Upper lobe of left lung (tissue), 6 donors: ENCODE measurements at regions not wholly inside any gene's neighbourhood (a gene's known extent, or its start where the extent isn't known, plus 50 kb on each side); places are given as distances from the start of the nearest gene placed in this dataset.
A peak's percentile ranks its signal among the peaks of the same experiment; 100 is the strongest.

ENCODE experiments used
- ATAC-seq, 2 donors: fragments of 200-7000 bp; cut with Tn5 transposase; one replicate each; pipeline ENCODE4 v1.9.1; 2022; ENCODE audit warnings: mild to moderate bottlenecking in 2 of 2, moderate library complexity in 2 of 2; ENCODE audit not compliant: low FRiP score in 2 of 2
- DNase-seq, 2 donors: peaks; one replicate each; pipeline ENCODE4 v3.0.0-alpha.2; 2019 to 2020
- H3K27ac ChIP-seq, 4 donors: fragments of 200-600 bp; sonication (generic); one replicate each; pipeline ENCODE4 v1.5.1; 2016 to 2019
- H3K27me3 ChIP-seq, 4 donors: fragments of 200-600 bp; sonication (generic); one replicate each; pipeline ENCODE4 v1.5.1; 2017 to 2019
- H3K36me3 ChIP-seq, 4 donors: fragments of 200-600 bp; sonication (generic); one replicate each; pipeline ENCODE4 v1.5.1; 2016 to 2019
- H3K4me1 ChIP-seq, 4 donors: fragments of 200-600 bp; sonication (generic); one replicate each; pipeline ENCODE4 v1.5.1; 2018 to 2019
- H3K4me3 ChIP-seq, 4 donors: fragments of 200-600 bp; sonication (generic); one replicate each; pipeline ENCODE4 v1.5.1; 2017 to 2019; ENCODE audit warnings: mild to moderate bottlenecking in 2 of 4, moderate library complexity in 1 of 4
- H3K9me3 ChIP-seq, 4 donors: fragments of 200-600 bp; sonication (generic); one replicate each; pipeline ENCODE4 v1.5.1; 2018 to 2019
- CTCF ChIP-seq, 6 experiments: fragments of 450-650 bp in 4 of 6; fragments of 200-600 bp in 2 of 6; sonication (generic) in 2 of 6; IDR thresholded peaks; one replicate each; pipeline ENCODE4 v1.5.1; 2016 to 2019; ENCODE audit warnings: antibody characterized with exemption in 6 of 6
- EP300 ChIP-seq, 4 donors: sonication (generic); formaldehyde crosslinking; IDR thresholded peaks; one replicate each; pipeline ENCODE4 v1.5.1; 2017; ENCODE audit warnings: antibody characterized with exemption in 4 of 4, control low read depth in 2 of 4
- POLR2A ChIP-seq, 4 donors: fragments of 450-650 bp; IDR thresholded peaks; one replicate each; pipeline ENCODE4 v1.5.1; 2016 to 2017; ENCODE audit warnings: antibody characterized with exemption in 4 of 4, mild to moderate bottlenecking in 2 of 4
- POLR2AphosphoS5 ChIP-seq, 2 donors: sonication (generic); formaldehyde crosslinking; IDR thresholded peaks; one replicate each; pipeline ENCODE4 v1.5.1; 2017; ENCODE audit warnings: antibody characterized with exemption in 2 of 2
- WGBS, 2 donors: methylation state at CpG; one replicate each; pipeline ENCODE4 v1.1.5; 2017 to 2018; 5-methylcytosine and 5-hydroxymethylcytosine counted together
- donor health status: DM: no; HTN: no; CAD: no; lungs with moderate emphysema.
- donor health status: DM: no; HTN: yes; CAD: no; lungs with severe emphysema.

- no peak overlapping the region for H3K4me3 ChIP-seq
- no peaks in the 10 kb centered on the region for H3K36me3 ChIP-seq
- TF ChIP-seq POLR2A (IDR thresholded peaks at IDR 0.05) (no peak), CTCF (IDR thresholded peaks at IDR 0.05) (no peak), EP300 (IDR thresholded peaks at IDR 0.05) (no peak), POLR2AphosphoS5 (IDR thresholded peaks at IDR 0.05) (no peak)
- peak in 1 of 2 donors; percentile 30 for ATAC-seq
- H3K27me3 ChIP-seq: no peaks in the 10 kb centered on the region
- peak overlapping the region in 1 of 4 donors; percentile 27 for H3K27ac ChIP-seq
- no peaks in the 10 kb centered on the region for H3K9me3 ChIP-seq
- DNase-seq: no peak
- WGBS, 2 donors: 69 to 84% methylated on average over 2 of the region's 2 CpGs
- no peaks in the 10 kb centered on the region for H3K4me1 ChIP-seq
These were observed 426.6 kb upstream of the CDH11 start for GRCh38 chr16:65548470-65548869.

GRCh38 chr16:65547772-65548446 is 426.0 kb upstream of the CDH11 start:
- H3K36me3 ChIP-seq: no peaks in the 10 kb centered on the region
- TF ChIP-seq POLR2AphosphoS5 (IDR thresholded peaks at IDR 0.05) (no peak), CTCF (IDR thresholded peaks at IDR 0.05) (no peak), EP300 (IDR thresholded peaks at IDR 0.05) (no peak), POLR2A (IDR thresholded peaks at IDR 0.05) (no peak)
- 38 to 43% methylated on average over 7 of the region's 7 CpGs for WGBS, 2 donors
- no peak overlapping the region for H3K4me3 ChIP-seq
- DNase-seq (no peak), ATAC-seq (no peak)
- no peaks in the 10 kb centered on the region for H3K27me3 ChIP-seq
- no peaks in the 10 kb centered on the region for H3K9me3 ChIP-seq
- no peaks in the 10 kb centered on the region for H3K4me1 ChIP-seq
- H3K27ac ChIP-seq: peak overlapping the region in 1 of 4 donors; percentile 27

- no peak for ATAC-seq
- TF ChIP-seq EP300 (IDR thresholded peaks at IDR 0.05): no peak
- TF ChIP-seq POLR2A (IDR thresholded peaks at IDR 0.05): no peak
- no peak for TF ChIP-seq CTCF (IDR thresholded peaks at IDR 0.05)
- no peak for TF ChIP-seq POLR2AphosphoS5 (IDR thresholded peaks at IDR 0.05)
- Histone ChIP-seq H3K27me3 (no peaks in the 10 kb centered on the region), H3K4me3 (no peak overlapping the region), H3K9me3 (no peaks in the 10 kb centered on the region), H3K27ac (no peak overlapping the region), H3K4me1 (no peaks in the 10 kb centered on the region), H3K36me3 (no peaks in the 10 kb centered on the region)
- no peak for DNase-seq
- 9 to 11% methylated on average over 3 of the region's 3 CpGs for WGBS, 2 donors
These were observed 424.5 kb upstream of the CDH11 start for GRCh38 chr16:65546353-65546791.

- Histone ChIP-seq H3K9me3 (no peaks in the 10 kb centered on the region), H3K36me3 (no peaks in the 10 kb centered on the region), H3K27me3 (no peaks in the 10 kb centered on the region), H3K4me3 (no peak overlapping the region), H3K4me1 (no peaks in the 10 kb centered on the region), H3K27ac (no peak overlapping the region)
- 56 to 71% methylated on average over 2 of the region's 2 CpGs for WGBS, 2 donors
- ATAC-seq (no peak), DNase-seq (no peak)
- TF ChIP-seq CTCF (IDR thresholded peaks at IDR 0.05): no peak
- TF ChIP-seq POLR2AphosphoS5 (IDR thresholded peaks at IDR 0.05): no peak
- no peak for TF ChIP-seq EP300 (IDR thresholded peaks at IDR 0.05)
- TF ChIP-seq POLR2A (IDR thresholded peaks at IDR 0.05): no peak
These were observed 423.6 kb upstream of the CDH11 start for GRCh38 chr16:65545413-65545956.
